Astrocyte (in vitro differentiated cells and primary cell): ENCODE measurements at regions not wholly inside any gene's neighbourhood (a gene's known extent, or its start where the extent isn't known, plus 50 kb on each side); places are given as distances from the start of the nearest gene placed in this dataset.

Experiments
- DNase-seq: peaks from one replicate; pipeline ENCODE4 v3.0.0-alpha.2; 2010; ENCODE audit warnings: low read depth
- FAIRE-seq: peaks from 2 replicates; lab custom pipeline; 2011; peaks lifted over from hg19 to GRCh38; lab: Jason Lieb, UNC
- H2AFZ ChIP-seq: 2 replicates; pipeline ENCODE4 v1.6.0; 2012; ENCODE audit warnings: low read depth, low read length, inconsistent platforms
- H3K27ac ChIP-seq: 2 replicates; pipeline ENCODE4 v1.5.1; 2011; ENCODE audit warnings: low read depth, low read length, inconsistent platforms
- H3K27me3 ChIP-seq: 2 replicates; pipeline ENCODE4 v1.6.0; 2011; ENCODE audit warnings: low read length, inconsistent platforms; ENCODE audit not compliant: insufficient read depth
- H3K36me3 ChIP-seq: 2 replicates; pipeline ENCODE4 v1.5.1; 2011; ENCODE audit warnings: low read length, inconsistent platforms; ENCODE audit not compliant: insufficient read depth
- H3K4me1 ChIP-seq: 2 replicates; pipeline ENCODE4 v1.5.1; 2011; ENCODE audit warnings: low read length, inconsistent platforms; ENCODE audit not compliant: insufficient read depth
- H3K4me2 ChIP-seq: 2 replicates; pipeline ENCODE4 v1.6.0; 2012; ENCODE audit warnings: low read length, inconsistent platforms
- H3K4me3 ChIP-seq: 2 replicates; pipeline ENCODE4 v1.5.1; 2011; ENCODE audit warnings: low read depth, mild to moderate bottlenecking, low read length, inconsistent platforms; ENCODE audit not compliant: insufficient read depth
- H3K79me2 ChIP-seq: 2 replicates; pipeline ENCODE4 v1.6.0; 2012; ENCODE audit warnings: mild to moderate bottlenecking, low read length, inconsistent platforms; ENCODE audit not compliant: insufficient read depth
- H3K9ac ChIP-seq: 2 replicates; pipeline ENCODE4 v1.6.0; 2012; ENCODE audit warnings: mild to moderate bottlenecking, low read length, inconsistent platforms
- H3K9me3 ChIP-seq: 2 replicates; pipeline ENCODE4 v1.5.1; 2012; ENCODE audit warnings: low read depth, mild to moderate bottlenecking, low read length, inconsistent platforms; ENCODE audit not compliant: insufficient read depth
- H4K20me1 ChIP-seq: 2 replicates; pipeline ENCODE4 v1.6.0; 2012; ENCODE audit warnings: low read length, inconsistent platforms; ENCODE audit not compliant: insufficient read depth
- H3K27ac Mint-ChIP-seq: one replicate; pipeline ENCODE4 v1.8.0; 2021; ENCODE audit warnings: mild to moderate bottlenecking, mixed read lengths; ENCODE audit not compliant: unreplicated experiment
- H3K27me3 Mint-ChIP-seq: one replicate; pipeline ENCODE4 v1.8.0; 2021; ENCODE audit warnings: low read depth, mixed read lengths; ENCODE audit not compliant: unreplicated experiment
- H3K36me3 Mint-ChIP-seq: one replicate; pipeline ENCODE4 v1.8.0; 2021; ENCODE audit warnings: low read depth, mixed read lengths; ENCODE audit not compliant: unreplicated experiment
- H3K4me1 Mint-ChIP-seq: one replicate; pipeline ENCODE4 v1.8.0; 2021; ENCODE audit warnings: low read depth, mixed read lengths; ENCODE audit not compliant: unreplicated experiment
- H3K4me3 Mint-ChIP-seq: one replicate; pipeline ENCODE4 v1.8.0; 2021; ENCODE audit warnings: mild to moderate bottlenecking, moderate library complexity, mixed read lengths; ENCODE audit not compliant: unreplicated experiment
- H3K9me3 Mint-ChIP-seq: one replicate; pipeline ENCODE4 v1.8.0; 2021; ENCODE audit warnings: mild to moderate bottlenecking, mixed read lengths; ENCODE audit not compliant: unreplicated experiment
- CTCF ChIP-seq: IDR thresholded peaks from 2 replicates; pipeline ENCODE4 v1.5.1; 2011; ENCODE audit warnings: low read depth, mild to moderate bottlenecking, inconsistent platforms, low read length, moderate library complexity; ENCODE audit not compliant: insufficient read depth
- EZH2 ChIP-seq: IDR thresholded peaks from 2 replicates; pipeline ENCODE4 v1.6.1; 2012; ENCODE audit warnings: mild to moderate bottlenecking, low read length, inconsistent platforms; ENCODE audit not compliant: insufficient read depth

GRCh38 chrX:122113896-122114295 is 1066.5 kb downstream of the GLUD2 start:
- Mint-ChIP-seq H3K9me3 (no peaks in the 10 kb centered on the region), H3K4me3 (no peak overlapping the region), H3K36me3 (no peaks in the 10 kb centered on the region), H3K27me3 (no peaks in the 10 kb centered on the region), H3K27ac (no peak overlapping the region), H3K4me1 (peaks cover 10% of the 10 kb centered on the region)
- DNase-seq, result no peak
- Histone ChIP-seq H3K79me2 (no peaks in the 10 kb centered on the region), H4K20me1 (no peaks in the 10 kb centered on the region), H3K27me3 (no peaks in the 10 kb centered on the region), H3K4me2 (no peak overlapping the region), H3K36me3 (no peaks in the 10 kb centered on the region), H3K9me3 (no peaks in the 10 kb centered on the region), H3K9ac (no peak overlapping the region), H3K4me1 (no peaks in the 10 kb centered on the region), H3K4me3 (no peak overlapping the region), H2AFZ (no peak overlapping the region), H3K27ac (no peak overlapping the region)
- TF ChIP-seq EZH2 (no peak), CTCF (no peak)
- no peak for FAIRE-seq

- no peaks in the 10 kb centered on the region for H3K36me3 ChIP-seq
- no peaks in the 10 kb centered on the region for H3K9me3 ChIP-seq
- no peaks in the 10 kb centered on the region for H3K9me3 Mint-ChIP-seq
- no peaks in the 10 kb centered on the region for H4K20me1 ChIP-seq
- peaks cover 10% of the 10 kb centered on the region for H3K4me1 Mint-ChIP-seq
- no peak for DNase-seq
- H3K4me3 ChIP-seq, result no peak overlapping the region
- no peak overlapping the region for H3K4me2 ChIP-seq
- no peak overlapping the region for H3K27ac ChIP-seq
- H3K9ac ChIP-seq, result no peak overlapping the region
- H3K79me2 ChIP-seq, result no peaks in the 10 kb centered on the region
- H3K4me1 ChIP-seq, result no peaks in the 10 kb centered on the region
- no peak overlapping the region for H3K4me3 Mint-ChIP-seq
- H3K36me3 Mint-ChIP-seq, result no peaks in the 10 kb centered on the region
- no peak for TF ChIP-seq EZH2
- no peak for TF ChIP-seq CTCF
- no peaks in the 10 kb centered on the region for H3K27me3 Mint-ChIP-seq
- no peak for FAIRE-seq
- H2AFZ ChIP-seq, result no peak overlapping the region
- H3K27ac Mint-ChIP-seq, result no peak overlapping the region
- H3K27me3 ChIP-seq, result no peaks in the 10 kb centered on the region
Measured at GRCh38 chrX:122115604-122116003, 1068.2 kb downstream of the GLUD2 start.

GRCh38 chrX:122119361-122119760 is 1064.7 kb upstream of the GRIA3 start:
- H3K9ac ChIP-seq, result no peak overlapping the region
- H3K27me3 ChIP-seq, result no peaks in the 10 kb centered on the region
- Mint-ChIP-seq H3K27me3 (no peaks in the 10 kb centered on the region), H3K36me3 (no peaks in the 10 kb centered on the region), H3K4me3 (no peak overlapping the region), H3K9me3 (no peaks in the 10 kb centered on the region), H3K4me1 (peaks cover 5% of the 10 kb centered on the region), H3K27ac (no peak overlapping the region)
- TF ChIP-seq EZH2, result no peak
- TF ChIP-seq CTCF, result no peak
- FAIRE-seq, result peak; percentile 70
- no peak overlapping the region for H3K4me2 ChIP-seq
- H3K9me3 ChIP-seq, result no peaks in the 10 kb centered on the region
- no peaks in the 10 kb centered on the region for H3K36me3 ChIP-seq
- H4K20me1 ChIP-seq, result no peaks in the 10 kb centered on the region
- no peak overlapping the region for H3K27ac ChIP-seq
- no peak for DNase-seq
- H2AFZ ChIP-seq, result no peak overlapping the region
- H3K4me3 ChIP-seq, result no peak overlapping the region
- no peaks in the 10 kb centered on the region for H3K79me2 ChIP-seq
- H3K4me1 ChIP-seq, result no peaks in the 10 kb centered on the region
